HUES48 (cell line): ENCODE measurements at regions not wholly inside any gene's neighbourhood (a gene's known extent, or its start where the extent isn't known, plus 50 kb on each side); places are given as distances from the start of the nearest gene placed in this dataset.

ENCODE experiments used
- H3K27ac ChIP-seq: one replicate; pipeline ENCODE4 v1.7.0; 2013; ENCODE audit warnings: low read depth, low read length, inconsistent platforms
- H3K27me3 ChIP-seq: 2 replicates; pipeline ENCODE4 v1.6.1; 2013; ENCODE audit warnings: mild to moderate bottlenecking, low read length; ENCODE audit not compliant: control insufficient read depth, insufficient read depth
- H3K36me3 ChIP-seq: 2 replicates; pipeline ENCODE4 v1.6.1; 2013; ENCODE audit warnings: low read length; ENCODE audit not compliant: control insufficient read depth, insufficient read depth
- H3K4me1 ChIP-seq: 2 replicates; pipeline ENCODE4 v1.6.1; 2013; ENCODE audit warnings: mild to moderate bottlenecking, low read length; ENCODE audit not compliant: control insufficient read depth, insufficient read depth
- H3K4me3 ChIP-seq: 2 replicates; pipeline ENCODE4 v1.5.1; 2013; ENCODE audit warnings: mild to moderate bottlenecking, low read depth, low read length
- H3K9ac ChIP-seq: 2 replicates; pipeline ENCODE4 v1.6.1; 2013; ENCODE audit warnings: mild to moderate bottlenecking, low read depth, low read length, moderate library complexity
- H3K9me3 ChIP-seq: 2 replicates; pipeline ENCODE4 v1.6.1; 2013; ENCODE audit warnings: low read length; ENCODE audit not compliant: control insufficient read depth, insufficient read depth

- Histone ChIP-seq H3K36me3 (no peaks in the 10 kb centered on the region), H3K4me1 (no peaks in the 10 kb centered on the region), H3K9ac (no peak overlapping the region), H3K4me3 (no peak overlapping the region), H3K27me3 (no peaks in the 10 kb centered on the region), H3K27ac (no peak overlapping the region), H3K9me3 (no peaks in the 10 kb centered on the region)
Measured at GRCh38 chr16:79714440-79714839, 113.9 kb upstream of the MAF start.

DNA sequence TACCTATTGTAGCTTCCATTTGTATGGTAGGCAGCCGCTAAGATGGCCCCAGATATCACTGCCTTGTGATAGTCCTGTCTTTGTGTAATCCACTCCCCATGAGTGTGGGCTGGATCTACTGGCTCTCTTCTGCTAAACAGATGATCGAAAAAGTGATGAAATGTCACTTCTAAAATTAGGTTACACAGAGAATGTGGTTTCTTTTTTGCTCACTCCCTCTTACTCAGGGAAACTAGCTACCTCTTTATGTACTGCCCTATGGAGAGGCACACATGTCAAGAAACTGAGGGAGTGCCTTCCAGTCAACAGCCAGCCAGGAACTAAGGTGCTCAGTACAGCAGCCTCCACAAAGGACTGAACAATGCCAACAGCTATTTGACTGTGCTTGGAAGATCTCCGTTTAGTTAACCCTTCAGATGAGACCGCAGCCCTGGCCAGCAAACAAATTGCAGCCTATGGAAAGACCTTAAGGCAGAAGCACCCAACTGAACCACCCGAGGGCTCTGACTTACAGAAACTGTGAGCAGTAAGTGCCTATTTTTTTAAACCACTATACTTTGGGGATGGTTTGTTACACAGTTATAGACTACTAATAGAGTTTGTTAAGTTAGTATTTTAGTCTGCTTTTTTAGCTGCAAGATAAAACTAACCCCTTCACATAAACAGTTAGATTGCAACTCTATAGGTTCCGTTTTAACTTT lies 113.2 kb upstream of the MAF start:
- no peaks in the 10 kb centered on the region for H3K27me3 ChIP-seq
- no peaks in the 10 kb centered on the region for H3K9me3 ChIP-seq
- no peak overlapping the region for H3K4me3 ChIP-seq
- no peak overlapping the region for H3K9ac ChIP-seq
- no peaks in the 10 kb centered on the region for H3K4me1 ChIP-seq
- H3K27ac ChIP-seq = no peak overlapping the region
- H3K36me3 ChIP-seq = no peaks in the 10 kb centered on the region

DNA sequence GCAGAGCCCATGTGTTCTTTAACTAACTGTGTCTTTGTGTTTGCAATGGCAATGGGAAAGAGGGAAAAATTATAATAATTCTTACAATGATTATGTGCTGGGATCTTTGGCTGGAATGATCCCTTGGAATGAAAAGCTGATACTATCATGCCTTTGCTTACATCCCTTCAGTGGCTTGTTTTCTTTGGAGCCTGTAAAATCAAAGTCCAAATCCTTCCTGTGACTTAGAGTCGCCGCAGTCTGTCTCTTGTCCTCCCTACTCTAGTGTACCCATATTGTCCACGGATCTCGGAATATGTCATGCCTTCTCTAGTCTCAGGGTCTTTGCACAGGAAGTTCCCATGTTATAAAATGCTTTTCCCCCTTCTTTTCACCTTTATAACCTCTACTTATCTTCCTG lies 111.7 kb upstream of the MAF start:
- Histone ChIP-seq H3K27me3 (no peaks in the 10 kb centered on the region), H3K9ac (no peak overlapping the region), H3K9me3 (no peaks in the 10 kb centered on the region), H3K4me1 (no peaks in the 10 kb centered on the region), H3K27ac (no peak overlapping the region), H3K36me3 (no peaks in the 10 kb centered on the region), H3K4me3 (no peak overlapping the region)

DNA sequence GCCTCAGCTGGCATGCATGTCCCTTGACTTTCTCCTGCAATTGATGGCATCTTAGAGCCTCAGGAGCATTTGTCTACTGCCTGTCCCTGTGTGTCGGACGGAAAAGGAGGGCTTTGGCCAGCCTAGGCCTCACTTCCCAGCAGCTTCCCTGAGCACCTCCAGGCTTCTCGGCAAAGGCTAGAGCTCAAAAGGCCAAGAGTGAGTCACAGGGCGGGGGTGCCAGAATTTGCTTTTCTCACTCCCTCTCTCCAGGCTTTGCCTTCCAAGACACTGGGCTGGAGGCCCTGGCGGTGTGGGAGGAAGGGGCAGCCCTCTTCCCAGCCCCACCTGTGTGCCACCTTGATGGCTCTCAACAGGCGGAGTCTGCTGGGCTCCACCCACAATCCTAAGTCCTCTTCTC lies 107.3 kb upstream of the MAF start:
- no peaks in the 10 kb centered on the region for H3K4me1 ChIP-seq
- no peaks in the 10 kb centered on the region for H3K9me3 ChIP-seq
- no peaks in the 10 kb centered on the region for H3K36me3 ChIP-seq
- H3K27me3 ChIP-seq = no peaks in the 10 kb centered on the region
- no peak overlapping the region for H3K4me3 ChIP-seq
- no peak overlapping the region for H3K9ac ChIP-seq
- no peak overlapping the region for H3K27ac ChIP-seq

GRCh38 chr16:79703066-79703465 lies 102.5 kb upstream of the MAF start:
- Histone ChIP-seq H3K4me1 (no peaks in the 10 kb centered on the region), H3K27ac (no peak overlapping the region), H3K4me3 (no peak overlapping the region), H3K9me3 (no peaks in the 10 kb centered on the region), H3K27me3 (no peaks in the 10 kb centered on the region), H3K36me3 (no peaks in the 10 kb centered on the region), H3K9ac (no peak overlapping the region)

DNA sequence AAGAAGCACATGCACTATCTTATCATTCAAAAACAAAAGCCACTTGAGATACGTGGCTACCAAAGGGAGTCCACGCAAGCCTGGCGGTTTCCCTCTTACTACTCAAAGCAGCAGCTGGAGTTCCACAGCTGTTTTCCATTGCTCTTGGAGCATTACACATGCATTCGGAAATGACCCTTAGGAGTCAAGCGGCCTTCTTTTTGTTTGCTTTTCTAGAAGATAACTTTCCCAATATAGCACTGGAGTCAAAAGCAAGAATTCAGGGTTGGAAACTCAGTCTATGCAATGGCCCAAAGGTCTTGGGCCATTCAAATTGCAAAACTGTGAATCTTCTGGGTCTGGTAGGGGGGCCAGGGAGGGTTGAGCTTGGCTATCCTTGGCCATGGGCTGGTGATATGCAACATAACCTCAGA lies 97.8 kb upstream of the MAF start:
- Histone ChIP-seq H3K9me3 (no peaks in the 10 kb centered on the region), H3K27me3 (no peaks in the 10 kb centered on the region), H3K4me3 (no peak overlapping the region), H3K27ac (no peak overlapping the region), H3K4me1 (no peaks in the 10 kb centered on the region), H3K9ac (no peak overlapping the region), H3K36me3 (no peaks in the 10 kb centered on the region)

- Histone ChIP-seq H3K4me1 (no peaks in the 10 kb centered on the region), H3K27me3 (no peaks in the 10 kb centered on the region), H3K9me3 (no peaks in the 10 kb centered on the region; the same call in 1 of the 2 replicates), H3K4me3 (no peak overlapping the region), H3K27ac (no peak overlapping the region), H3K9ac (no peak overlapping the region), H3K36me3 (no peaks in the 10 kb centered on the region)
Measured at GRCh38 chr16:79697562-79698112, 97.1 kb upstream of the MAF start.

GRCh38 chr16:79691007-79691406 lies 90.5 kb upstream of the MAF start:
- H3K36me3 ChIP-seq = no peaks in the 10 kb centered on the region
- no peaks in the 10 kb centered on the region for H3K27me3 ChIP-seq
- H3K9ac ChIP-seq = no peak overlapping the region
- no peaks in the 10 kb centered on the region for H3K4me1 ChIP-seq
- no peak overlapping the region for H3K27ac ChIP-seq
- H3K9me3 ChIP-seq = no peaks in the 10 kb centered on the region; the same call in 1 of the 2 replicates
- no peak overlapping the region for H3K4me3 ChIP-seq

GRCh38 chr16:79690159-79690558 lies 89.6 kb upstream of the MAF start:
- H3K27me3 ChIP-seq = no peaks in the 10 kb centered on the region
- no peaks in the 10 kb centered on the region for H3K4me1 ChIP-seq
- no peak overlapping the region for H3K4me3 ChIP-seq
- no peaks in the 10 kb centered on the region for H3K36me3 ChIP-seq
- no peak overlapping the region for H3K27ac ChIP-seq
- H3K9ac ChIP-seq = no peak overlapping the region
- H3K9me3 ChIP-seq = no peaks in the 10 kb centered on the region; the same call in 1 of the 2 replicates

GRCh38 chr16:79687249-79688130 lies 87.0 kb upstream of the MAF start:
- Histone ChIP-seq H3K4me1 (no peaks in the 10 kb centered on the region), H3K36me3 (no peaks in the 10 kb centered on the region), H3K9me3 (no peaks in the 10 kb centered on the region), H3K9ac (no peak overlapping the region), H3K27me3 (no peaks in the 10 kb centered on the region), H3K4me3 (no peak overlapping the region), H3K27ac (no peak overlapping the region)

DNA sequence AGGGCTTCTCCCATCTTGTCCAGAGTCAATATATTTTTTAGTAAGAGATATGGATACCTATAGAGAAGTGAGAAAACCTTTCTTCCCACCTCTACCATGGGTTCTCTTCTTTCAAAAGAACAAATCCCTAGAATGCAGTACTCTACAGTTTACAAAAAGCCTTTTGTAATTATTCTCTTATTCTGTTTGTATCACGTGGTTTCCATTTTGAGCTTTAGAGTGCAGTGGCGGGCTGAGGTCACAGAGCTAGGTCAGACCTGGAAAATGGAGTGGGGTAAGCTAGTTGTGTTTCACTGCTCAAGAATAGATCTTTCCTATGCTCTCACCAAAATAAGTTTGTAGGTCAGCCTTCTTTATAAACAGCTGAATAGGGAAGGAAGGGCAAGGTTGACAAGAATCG lies 85.3 kb upstream of the MAF start:
- no peaks in the 10 kb centered on the region for H3K36me3 ChIP-seq
- no peak overlapping the region for H3K27ac ChIP-seq
- no peak overlapping the region for H3K4me3 ChIP-seq
- no peaks in the 10 kb centered on the region for H3K4me1 ChIP-seq
- H3K9ac ChIP-seq = no peak overlapping the region
- no peaks in the 10 kb centered on the region for H3K27me3 ChIP-seq
- H3K9me3 ChIP-seq = no peaks in the 10 kb centered on the region
